COLO668 (cell line): ENCODE measurements at regions not wholly inside any gene's neighbourhood (a gene's known extent, or its start where the extent isn't known, plus 50 kb on each side); places are given as distances from the start of the nearest gene placed in this dataset.

Experiments
- DNase-seq: peaks from one replicate; lab custom pipeline; 2025; ENCODE audit not compliant: unreplicated experiment; lab: John Stamatoyannopoulos, UW

GRCh38 chr20:4521170-4521968 is 164.9 kb upstream of the PRNP start:
- no peak for DNase-seq

GRCh38 chr20:4519534-4519933 is 166.7 kb upstream of the PRNP start:
- DNase-seq, result no peak

- DNase-seq, result no peak
Observed at GRCh38 chr20:4516876-4517275, 169.4 kb upstream of the PRNP start.

GRCh38 chr20:4513720-4514119 is 172.5 kb upstream of the PRNP start:
- no peak for DNase-seq

- DNase-seq, result no peak
Observed at GRCh38 chr20:4512891-4513550, 173.2 kb upstream of the PRNP start.

- DNase-seq, result no peak
Observed at GRCh38 chr20:4511776-4512175, 174.5 kb upstream of the PRNP start.

GRCh38 chr20:4509825-4510522 is 176.3 kb upstream of the PRNP start:
- DNase-seq, result no peak

GRCh38 chr20:4508773-4509172 is 177.5 kb upstream of the PRNP start:
- DNase-seq, result no peak

- no peak for DNase-seq
Observed at GRCh38 chr20:4507288-4507719, 179.0 kb upstream of the PRNP start.

GRCh38 chr20:4504814-4505213 is 181.4 kb upstream of the PRNP start:
- no peak for DNase-seq

- no peak for DNase-seq
Observed at GRCh38 chr20:4502756-4503155, 183.5 kb upstream of the PRNP start.

GRCh38 chr20:4493386-4493785 is 192.9 kb upstream of the PRNP start:
- no peak for DNase-seq

GRCh38 chr20:4491643-4492042 is 194.6 kb upstream of the PRNP start:
- no peak for DNase-seq

GRCh38 chr20:4490606-4491280 is 195.5 kb upstream of the PRNP start:
- no peak for DNase-seq

GRCh38 chr20:4490045-4490444 is 196.2 kb upstream of the PRNP start:
- no peak for DNase-seq

- DNase-seq, result no peak
Observed at GRCh38 chr20:4488407-4489339, 197.6 kb upstream of the PRNP start.

GRCh38 chr20:4484379-4484997 is 201.8 kb upstream of the PRNP start:
- no peak for DNase-seq

- no peak for DNase-seq
Observed at GRCh38 chr20:4483961-4484360, 202.3 kb upstream of the PRNP start.

- no peak for DNase-seq
Observed at GRCh38 chr20:4483486-4483885, 202.8 kb upstream of the PRNP start.

- DNase-seq, result no peak
Observed at GRCh38 chr20:4480104-4480503, 206.2 kb upstream of the PRNP start.
